Frontal cortex (tissue), 3 donors: ENCODE measurements at regions not wholly inside any gene's neighbourhood (a gene's known extent, or its start where the extent isn't known, plus 50 kb on each side); places are given as distances from the start of the nearest gene placed in this dataset.
"Not testable (repeated sequence)": the region's sequence is repeated elsewhere in the genome, so short reads cannot be mapped to it uniquely, and the experiment has no call there.

Experiments used
- DNase-seq, 2 donors: peaks; one replicate each; pipeline ENCODE4 v3.0.0; 2012; ENCODE audit warnings: low spot score in 2 of 2
- FAIRE-seq: peaks from 2 replicates; lab custom pipeline; 2012; peaks lifted over from hg19 to GRCh38; lab: Jason Lieb, UNC
- donor health status: control.
- donor health status: control.
- donor health status: control.

GRCh38 chr3:18713577-18713951 is 288.4 kb upstream of the SATB1 start:
- no peak for FAIRE-seq
- DNase-seq, result no peak

- no peak for FAIRE-seq
Measured at GRCh38 chr3:18712713-18713576, 287.8 kb upstream of the SATB1 start.

GRCh38 chr3:18704326-18704725 is 279.2 kb upstream of the SATB1 start:
- FAIRE-seq, result no peak
- no peak for DNase-seq

More at GRCh38 chr3:18712713-18713576, 287.8 kb upstream of the SATB1 start:
- DNase-seq, result no peak

GRCh38 chr3:18703798-18704197 is 278.7 kb upstream of the SATB1 start:
- no peak for FAIRE-seq
- no peak for DNase-seq

GRCh38 chr3:18693588-18694329 is 268.6 kb upstream of the SATB1 start:
- DNase-seq, FAIRE-seq: not testable (repeated sequence)

GRCh38 chr3:18687286-18687685 is 262.1 kb upstream of the SATB1 start:
- DNase-seq (no peak), FAIRE-seq (no peak)

- DNase-seq, result no peak
- no peak for FAIRE-seq
Measured at GRCh38 chr3:18683900-18684299, 258.8 kb upstream of the SATB1 start.

GRCh38 chr3:18681818-18682345 is 256.7 kb upstream of the SATB1 start:
- no peak for DNase-seq
- FAIRE-seq, result no peak

- FAIRE-seq (no peak), DNase-seq (no peak)
Measured at GRCh38 chr3:18680758-18681157, 255.6 kb upstream of the SATB1 start.

GRCh38 chr3:18679238-18679637 is 254.1 kb upstream of the SATB1 start:
- no peak for DNase-seq
- no peak for FAIRE-seq

GRCh38 chr3:18675197-18675596 is 250.1 kb upstream of the SATB1 start:
- no peak for FAIRE-seq
- DNase-seq, result no peak

GRCh38 chr3:18672561-18672960 is 247.4 kb upstream of the SATB1 start:
- FAIRE-seq, result no peak

GRCh38 chr3:18670759-18671158 is 245.6 kb upstream of the SATB1 start:
- FAIRE-seq (no peak), DNase-seq (no peak)

More at GRCh38 chr3:18672561-18672960, 247.4 kb upstream of the SATB1 start:
- DNase-seq, result no peak

GRCh38 chr3:18669374-18669773 is 244.2 kb upstream of the SATB1 start:
- FAIRE-seq (no peak), DNase-seq (no peak)

- FAIRE-seq (no peak), DNase-seq (no peak)
Measured at GRCh38 chr3:18667552-18667951, 242.4 kb upstream of the SATB1 start.

- DNase-seq (no peak), FAIRE-seq (no peak)
Measured at GRCh38 chr3:18666655-18667054, 241.5 kb upstream of the SATB1 start.

- DNase-seq (no peak), FAIRE-seq (no peak)
Measured at GRCh38 chr3:18660059-18660458, 234.9 kb upstream of the SATB1 start.

GRCh38 chr3:18657858-18658820 is 233.0 kb upstream of the SATB1 start:
- FAIRE-seq, result no peak

GRCh38 chr3:18656866-18657265 is 231.7 kb upstream of the SATB1 start:
- no peak for FAIRE-seq
- DNase-seq, result no peak

More at GRCh38 chr3:18657858-18658820, 233.0 kb upstream of the SATB1 start:
- no peak for DNase-seq

- DNase-seq (no peak), FAIRE-seq (no peak)
Measured at GRCh38 chr3:18656410-18656809, 231.3 kb upstream of the SATB1 start.
